Thoracic aorta (tissue), 2 donors: ENCODE measurements at regions not wholly inside any gene's neighbourhood (a gene's known extent, or its start where the extent isn't known, plus 50 kb on each side); places are given as distances from the start of the nearest gene placed in this dataset.
"Not testable (repeated sequence)": the region's sequence is repeated elsewhere in the genome, so short reads cannot be mapped to it uniquely, and the experiment has no call there.

Experiments
- ATAC-seq: fragments of 150-250 bp; one replicate; pipeline ENCODE4 v1.8.0; 2017; ENCODE audit warnings: low read depth; ENCODE audit not compliant: insufficient number of reproducible peaks, low FRiP score
- DNase-seq: peaks from one replicate; pipeline ENCODE4 v3.0.0-alpha.2; 2020; ENCODE audit warnings: low spot score
- H3K27ac ChIP-seq, 2 donors: fragments of 200-600 bp; sonication (generic); 1 replicate in 1 of 2; 2 replicates in 1 of 2; pipeline ENCODE4 v1.5.1; 2016; ENCODE audit warnings: mild to moderate bottlenecking in 2 of 2, moderate library complexity in 2 of 2
- H3K27me3 ChIP-seq: fragments of 200-600 bp; sonication (generic); replicated peaks from 2 replicates; pipeline ENCODE4 v1.6.0; 2016; ENCODE audit warnings: mild to moderate bottlenecking; ENCODE audit not compliant: insufficient read depth
- H3K36me3 ChIP-seq: fragments of 200-600 bp; sonication (generic); one replicate; pipeline ENCODE4 v1.5.1; 2016
- H3K4me1 ChIP-seq, 2 donors: fragments of 200-600 bp; sonication (generic); 1 replicate in 1 of 2; 2 replicates in 1 of 2; pipeline versions ENCODE4 v1.5.1 to v1.6.0; 2016; ENCODE audit warnings: low read depth in 2 of 2, mild to moderate bottlenecking in 1 of 2; ENCODE audit not compliant: control insufficient read depth in 1 of 2
- H3K4me3 ChIP-seq: fragments of 200-600 bp; sonication (generic); 2 replicates; pipeline ENCODE4 v1.5.1; 2016; ENCODE audit warnings: mild to moderate bottlenecking
- H3K9me3 ChIP-seq: fragments of 200-600 bp; sonication (generic); 2 replicates; pipeline ENCODE4 v1.5.1; 2016
- CTCF ChIP-seq: fragments of 200-600 bp; sonication (generic); IDR thresholded peaks from one replicate; pipeline ENCODE4 v1.5.1; 2019; ENCODE audit warnings: antibody characterized with exemption

GRCh38 chr2:39920307-39920801, 141.3 kb upstream of the THUMPD2 start:
- H3K27ac ChIP-seq, result no peak overlapping the region
- no peak for TF ChIP-seq CTCF
- no peaks in the 10 kb centered on the region for H3K4me1 ChIP-seq
- ATAC-seq (no peak), DNase-seq (no peak)
- H3K4me3 ChIP-seq, result no peak overlapping the region
- H3K36me3 ChIP-seq, result no peaks in the 10 kb centered on the region
- no peaks in the 10 kb centered on the region for H3K9me3 ChIP-seq
- H3K27me3 ChIP-seq, result no peaks in the 10 kb centered on the region

- no peak for TF ChIP-seq CTCF
- Histone ChIP-seq H3K36me3 (no peaks in the 10 kb centered on the region), H3K27ac (no peak overlapping the region), H3K4me1 (no peaks in the 10 kb centered on the region), H3K9me3 (no peaks in the 10 kb centered on the region), H3K4me3 (no peak overlapping the region), H3K27me3 (no peaks in the 10 kb centered on the region)
- DNase-seq (no peak), ATAC-seq (no peak)
These were observed 140.7 kb upstream of the THUMPD2 start for GRCh38 chr2:39919511-39920306.

GRCh38 chr2:39918886-39919285, 139.8 kb upstream of the THUMPD2 start:
- Histone ChIP-seq H3K27ac (no peak overlapping the region), H3K27me3 (no peaks in the 10 kb centered on the region), H3K36me3 (no peaks in the 10 kb centered on the region), H3K4me1 (no peaks in the 10 kb centered on the region), H3K4me3 (no peak overlapping the region), H3K9me3 (no peaks in the 10 kb centered on the region)
- ATAC-seq (no peak), DNase-seq (no peak)
- TF ChIP-seq CTCF, result no peak

GRCh38 chr2:39917371-39917770, 138.3 kb upstream of the THUMPD2 start:
- not testable (repeated sequence) for H3K36me3 ChIP-seq, H3K4me3 ChIP-seq, DNase-seq, H3K9me3 ChIP-seq, ATAC-seq, H3K27ac ChIP-seq, H3K27me3 ChIP-seq, H3K4me1 ChIP-seq

- no peak overlapping the region for H3K27ac ChIP-seq
- no peaks in the 10 kb centered on the region for H3K36me3 ChIP-seq
- H3K4me3 ChIP-seq, result no peak overlapping the region
- no peaks in the 10 kb centered on the region for H3K4me1 ChIP-seq
- TF ChIP-seq CTCF, result no peak
- H3K9me3 ChIP-seq, result no peaks in the 10 kb centered on the region
- DNase-seq, result no peak
- no peak for ATAC-seq
- H3K27me3 ChIP-seq, result no peaks in the 10 kb centered on the region
These were observed 135.9 kb upstream of the THUMPD2 start for GRCh38 chr2:39914949-39915348.
